Stimulated activated memory B cell treated with anti-CD40 and anti-IgM and Interleukin-4, amounts not matched to agents 10 μg/mL and 1 μg/mL and 100 μg/mL, for 72 hours (primary cell): ENCODE measurements at regions not wholly inside any gene's neighbourhood (a gene's known extent, or its start where the extent isn't known, plus 50 kb on each side); places are given as distances from the start of the nearest gene placed in this dataset.

ENCODE experiments used
- ATAC-seq: fragments of 150-1000 bp; cut with Tn5 transposase; 2 replicates; pipeline ENCODE4 v1.10.0; 2021
- H3K27ac Mint-ChIP-seq: one replicate; pipeline ENCODE4 v1.8.0; 2022; ENCODE audit warnings: mild to moderate bottlenecking, mixed read lengths
- H3K27me3 Mint-ChIP-seq: one replicate; pipeline ENCODE4 v1.8.0; 2022; ENCODE audit warnings: mixed read lengths
- H3K36me3 Mint-ChIP-seq: one replicate; pipeline ENCODE4 v1.8.0; 2022; ENCODE audit warnings: mixed read lengths
- H3K4me1 Mint-ChIP-seq: one replicate; pipeline ENCODE4 v1.8.0; 2022; ENCODE audit warnings: mixed read lengths
- H3K4me3 Mint-ChIP-seq: one replicate; pipeline ENCODE4 v1.8.0; 2022; ENCODE audit warnings: mild to moderate bottlenecking, moderate library complexity, mixed read lengths
- H3K9me3 Mint-ChIP-seq: one replicate; pipeline ENCODE4 v1.8.0; 2022; ENCODE audit warnings: mixed read lengths

- Mint-ChIP-seq H3K27me3 (peaks cover 43% of the 10 kb centered on the region), H3K36me3 (no peaks in the 10 kb centered on the region), H3K4me1 (peaks cover 12% of the 10 kb centered on the region), H3K9me3 (no peaks in the 10 kb centered on the region), H3K27ac (no peak overlapping the region), H3K4me3 (no peak overlapping the region)
- ATAC-seq, result no peak
Observed at GRCh38 chr17:34203018-34203638, 52.0 kb upstream of the CCL2 start.

DNA sequence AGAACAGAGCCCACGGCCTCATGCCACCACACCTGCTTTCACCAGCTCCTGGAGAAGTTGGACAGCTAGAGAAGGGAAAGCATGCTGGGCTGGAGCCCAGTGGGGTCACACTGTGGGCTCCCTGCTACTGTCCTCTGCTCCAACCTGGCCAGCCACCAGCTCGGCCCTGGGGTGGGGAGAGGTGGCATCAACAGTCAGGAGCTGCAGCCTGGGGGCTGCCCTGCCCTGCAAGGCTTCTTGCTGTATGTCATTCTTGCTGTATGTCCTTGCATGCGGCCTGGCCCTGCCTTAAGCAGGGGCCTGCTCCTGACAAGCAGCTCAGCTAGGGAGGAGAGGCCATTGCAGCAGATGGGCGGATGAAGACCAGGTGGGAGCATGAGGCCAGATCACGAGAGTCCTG lies 50.7 kb upstream of the CCL2 start:
- Mint-ChIP-seq H3K4me1 (peaks cover 12% of the 10 kb centered on the region), H3K27me3 (peaks cover 34% of the 10 kb centered on the region), H3K4me3 (no peak overlapping the region), H3K9me3 (peaks cover 6% of the 10 kb centered on the region), H3K36me3 (no peaks in the 10 kb centered on the region), H3K27ac (no peak overlapping the region)
- no peak for ATAC-seq
